ENCODE measurements at regions not wholly inside any gene's neighbourhood (a gene's known extent, or its start where the extent isn't known, plus 50 kb on each side); places are given as distances from the start of the nearest gene placed in this dataset.

DNA sequence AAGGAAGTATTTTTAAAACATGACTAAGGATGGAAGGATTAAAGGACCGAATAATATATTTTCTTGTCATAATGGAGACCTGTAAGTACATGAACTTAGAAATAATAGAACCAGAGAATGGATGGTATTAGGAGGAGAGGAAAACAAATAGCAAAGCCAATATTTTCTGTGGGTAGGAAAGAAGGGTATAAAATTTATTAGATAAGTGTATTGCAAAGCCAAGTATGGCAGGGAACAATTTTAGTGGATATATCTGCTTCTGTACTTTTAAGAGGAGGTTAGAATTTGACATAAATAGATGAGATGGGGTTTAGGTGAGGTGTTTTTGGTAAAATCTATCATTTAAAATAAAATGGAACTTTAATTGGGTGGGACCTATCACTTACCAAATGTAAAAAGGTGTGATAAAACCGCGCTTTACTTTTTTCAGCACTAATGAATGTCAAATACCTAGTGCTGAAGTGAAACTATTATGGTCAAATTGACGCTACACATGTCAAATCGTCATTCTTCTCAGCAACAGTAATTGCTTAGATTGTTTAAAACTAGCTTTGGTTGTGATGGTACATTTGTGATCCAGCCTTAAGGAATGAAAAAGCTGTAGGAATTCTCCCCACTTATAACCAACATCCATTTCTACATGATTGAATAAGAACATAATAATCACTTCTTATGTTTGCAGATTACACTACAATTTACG lies 78.1 kb upstream of the ZEB2 start:
- TF ChIP-seq, protein P1, sequence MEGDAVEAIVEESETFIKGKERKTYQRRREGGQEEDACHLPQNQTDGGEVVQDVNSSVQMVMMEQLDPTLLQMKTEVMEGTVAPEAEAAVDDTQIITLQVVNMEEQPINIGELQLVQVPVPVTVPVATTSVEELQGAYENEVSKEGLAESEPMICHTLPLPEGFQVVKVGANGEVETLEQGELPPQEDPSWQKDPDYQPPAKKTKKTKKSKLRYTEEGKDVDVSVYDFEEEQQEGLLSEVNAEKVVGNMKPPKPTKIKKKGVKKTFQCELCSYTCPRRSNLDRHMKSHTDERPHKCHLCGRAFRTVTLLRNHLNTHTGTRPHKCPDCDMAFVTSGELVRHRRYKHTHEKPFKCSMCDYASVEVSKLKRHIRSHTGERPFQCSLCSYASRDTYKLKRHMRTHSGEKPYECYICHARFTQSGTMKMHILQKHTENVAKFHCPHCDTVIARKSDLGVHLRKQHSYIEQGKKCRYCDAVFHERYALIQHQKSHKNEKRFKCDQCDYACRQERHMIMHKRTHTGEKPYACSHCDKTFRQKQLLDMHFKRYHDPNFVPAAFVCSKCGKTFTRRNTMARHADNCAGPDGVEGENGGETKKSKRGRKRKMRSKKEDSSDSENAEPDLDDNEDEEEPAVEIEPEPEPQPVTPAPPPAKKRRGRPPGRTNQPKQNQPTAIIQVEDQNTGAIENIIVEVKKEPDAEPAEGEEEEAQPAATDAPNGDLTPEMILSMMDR (IDR thresholded peaks at IDR 0.05): no peak
- TF ChIP-seq POLR2A (IDR thresholded peaks at IDR 0.05): no peak
